Panc1 (cell line): ENCODE measurements at regions not wholly inside any gene's neighbourhood (a gene's known extent, or its start where the extent isn't known, plus 50 kb on each side); places are given as distances from the start of the nearest gene placed in this dataset.

Source experiments
- ATAC-seq: fragments of 200-7000 bp; cut with Tn5 transposase; 2 replicates; pipeline ENCODE4 v1.9.1; 2020; ENCODE audit warnings: mild to moderate bottlenecking, moderate library complexity
- BruUV-seq: library from RNA; stranded (reverse); fragments of 400-500 nt; replicated peaks from 2 replicates; lab custom pipeline; 2021; lab: Mats Ljungman, UMichigan
- CTCF ChIA-PET: fragments of 300-600 bp; sonication (Branson Sonifier 250); formaldehyde crosslinking; loops from one replicate; lab custom pipeline; 2022; ENCODE audit warnings: antibody characterized with exemption; lab: Charles Lee
- POLR2A ChIA-PET: fragments of 300-600 bp; sonication (Branson Sonifier 250); formaldehyde crosslinking; loops from one replicate; lab custom pipeline; 2022; ENCODE audit warnings: antibody characterized with exemption; lab: Charles Lee
- DNase-seq: peaks from one replicate; pipeline ENCODE4 v3.0.0-alpha.2; 2010; ENCODE audit warnings: low read depth, low spot score
- H3K27ac ChIP-seq: 2 replicates; pipeline ENCODE4 v1.5.1; 2011; ENCODE audit warnings: mild to moderate bottlenecking, low read length, inconsistent platforms
- H3K27me3 ChIP-seq: fragments of 200-500 bp; sonication (Bioruptor generic); 2 replicates; pipeline ENCODE4 v1.6.0; 2014; ENCODE audit warnings: low read length, inconsistent platforms; ENCODE audit not compliant: control insufficient read depth, insufficient read depth
- H3K36me3 ChIP-seq: fragments of 200-500 bp; sonication (Bioruptor generic); 2 replicates; pipeline ENCODE4 v1.5.1; 2014; ENCODE audit warnings: inconsistent platforms, mild to moderate bottlenecking, low read length, moderate library complexity; ENCODE audit not compliant: control insufficient read depth, insufficient read depth
- H3K4me1 ChIP-seq: 2 replicates; pipeline ENCODE4 v1.5.1; 2011; ENCODE audit warnings: inconsistent platforms, mild to moderate bottlenecking, low read length, moderate library complexity; ENCODE audit not compliant: control insufficient read depth, insufficient read depth
- H3K4me3 ChIP-seq, 2 experiments: 2 replicates each; pipeline ENCODE4 v1.5.1; 2011 to 2012; ENCODE audit warnings: low read depth in 2 of 2, low read length in 2 of 2, mild to moderate bottlenecking in 2 of 2, inconsistent platforms in 1 of 2, moderate library complexity in 1 of 2
- H3K9me3 ChIP-seq: fragments of 200-500 bp; sonication (Bioruptor generic); 2 replicates; pipeline ENCODE4 v1.5.1; 2014; ENCODE audit warnings: low read depth, mild to moderate bottlenecking, inconsistent platforms, low read length, moderate library complexity; ENCODE audit not compliant: control insufficient read depth, insufficient read depth
- POLR2AphosphoS5 ChIP-seq: IDR thresholded peaks from 2 replicates; pipeline ENCODE4 v1.6.1; 2012; ENCODE audit warnings: mild to moderate bottlenecking, low read depth, low read length, moderate library complexity
- SIN3A ChIP-seq: IDR thresholded peaks from 2 replicates; pipeline ENCODE4 v1.6.1; 2012; ENCODE audit warnings: low read depth, mild to moderate bottlenecking, low read length, moderate library complexity, borderline replicate concordance; ENCODE audit not compliant: insufficient read depth
- TCF7L2 ChIP-seq: IDR thresholded peaks from 2 replicates; pipeline ENCODE4 v1.6.1; 2011; ENCODE audit warnings: mild to moderate bottlenecking, low read depth, low read length, inconsistent platforms
- in situ Hi-C: cut with HindIII; loops from 2 replicates; pipeline ENCODE4 v1.10.0; 2016; ENCODE audit warnings: low sequenced_read_pairs, low pct_unique_long_range_greater_than_20kb
- intact Hi-C: fragments of 100-400 bp; cut with micrococcal nuclease; formaldehyde crosslinking; loops from one replicate; pipeline ENCODE4 v1.10.0; 2022; ENCODE audit not compliant: unreplicated experiment
- TF ChIP-seq, protein P1 (sequence below): fragments of 450-650 bp; IDR thresholded peaks from 2 replicates; pipeline ENCODE4 v1.5.1; 2017; ENCODE audit warnings: mild to moderate bottlenecking
- TF ChIP-seq, protein P2 (sequence below), 2 experiments: IDR thresholded peaks; 2 replicates each; pipeline ENCODE4 v1.6.1; 2011 to 2012; ENCODE audit warnings: low read depth in 2 of 2, control low read depth in 1 of 2, low read length in 1 of 2, mild to moderate bottlenecking in 1 of 2, moderate library complexity in 1 of 2; ENCODE audit not compliant: insufficient read depth in 1 of 2

DNA sequence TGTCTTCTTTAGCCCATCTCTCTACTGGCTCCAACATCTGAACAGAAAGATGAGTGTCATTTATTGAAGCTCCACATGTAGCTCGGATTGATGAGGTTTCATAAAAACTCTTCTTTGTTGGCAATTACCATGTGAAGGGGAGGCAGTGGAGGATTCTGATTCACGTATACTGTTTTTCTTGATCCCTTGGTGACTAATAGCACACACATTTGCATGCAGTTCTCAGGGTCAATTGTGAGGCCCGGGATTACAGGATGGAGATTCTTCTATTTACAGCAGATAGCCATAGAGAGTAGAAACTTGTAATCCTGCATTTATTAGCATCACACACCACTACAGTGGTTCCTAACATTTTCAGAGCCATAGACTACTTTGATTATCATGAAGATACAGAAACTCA is 133.2 kb upstream of the MARCHF11 start:
- TF ChIP-seq, protein P1, sequence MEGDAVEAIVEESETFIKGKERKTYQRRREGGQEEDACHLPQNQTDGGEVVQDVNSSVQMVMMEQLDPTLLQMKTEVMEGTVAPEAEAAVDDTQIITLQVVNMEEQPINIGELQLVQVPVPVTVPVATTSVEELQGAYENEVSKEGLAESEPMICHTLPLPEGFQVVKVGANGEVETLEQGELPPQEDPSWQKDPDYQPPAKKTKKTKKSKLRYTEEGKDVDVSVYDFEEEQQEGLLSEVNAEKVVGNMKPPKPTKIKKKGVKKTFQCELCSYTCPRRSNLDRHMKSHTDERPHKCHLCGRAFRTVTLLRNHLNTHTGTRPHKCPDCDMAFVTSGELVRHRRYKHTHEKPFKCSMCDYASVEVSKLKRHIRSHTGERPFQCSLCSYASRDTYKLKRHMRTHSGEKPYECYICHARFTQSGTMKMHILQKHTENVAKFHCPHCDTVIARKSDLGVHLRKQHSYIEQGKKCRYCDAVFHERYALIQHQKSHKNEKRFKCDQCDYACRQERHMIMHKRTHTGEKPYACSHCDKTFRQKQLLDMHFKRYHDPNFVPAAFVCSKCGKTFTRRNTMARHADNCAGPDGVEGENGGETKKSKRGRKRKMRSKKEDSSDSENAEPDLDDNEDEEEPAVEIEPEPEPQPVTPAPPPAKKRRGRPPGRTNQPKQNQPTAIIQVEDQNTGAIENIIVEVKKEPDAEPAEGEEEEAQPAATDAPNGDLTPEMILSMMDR, result no peak
- no peak for TF ChIP-seq POLR2AphosphoS5
- POLR2A ChIA-PET, result no interaction called here
- CTCF ChIA-PET, result no interaction called here
- Histone ChIP-seq H3K9me3 (no peaks in the 10 kb centered on the region), H3K27me3 (no peaks in the 10 kb centered on the region), H3K4me1 (no peaks in the 10 kb centered on the region), H3K4me3 (no peak overlapping the region), H3K27ac (no peak overlapping the region), H3K36me3 (no peaks in the 10 kb centered on the region)
- no TSS peak for BruUV-seq
- in situ Hi-C loops, result no loop called here
- ATAC-seq (no peak), DNase-seq (no peak)
- intact Hi-C loops, result no loop called here

DNA sequence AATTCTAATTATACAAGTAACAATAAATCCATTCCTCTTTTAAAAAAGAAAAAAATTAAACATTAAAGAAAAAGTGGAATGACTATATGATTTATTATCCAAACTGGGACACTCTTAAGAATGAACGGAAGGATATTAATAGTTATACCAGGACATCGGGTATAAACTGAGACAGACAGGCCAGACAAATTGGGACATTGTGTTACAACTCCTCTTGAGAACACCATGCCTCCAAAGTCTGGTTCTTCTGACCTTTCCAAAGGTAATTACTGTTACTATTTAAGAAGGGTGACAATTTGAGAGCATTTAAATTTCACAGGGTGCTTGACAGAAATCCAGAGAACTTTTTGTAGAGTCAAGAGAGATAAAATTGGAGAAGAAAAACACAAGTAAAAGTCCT is 132.1 kb upstream of the MARCHF11 start:
- Histone ChIP-seq H3K9me3 (no peaks in the 10 kb centered on the region), H3K4me3 (no peak overlapping the region), H3K27ac (no peak overlapping the region), H3K36me3 (no peaks in the 10 kb centered on the region), H3K27me3 (no peaks in the 10 kb centered on the region), H3K4me1 (no peaks in the 10 kb centered on the region)
- ChIA-PET CTCF (no interaction called here), POLR2A (no interaction called here)
- no TSS peak for BruUV-seq
- intact Hi-C loops, result no loop called here
- DNase-seq (no peak), ATAC-seq (no peak)
- TF ChIP-seq SIN3A, result no peak
- no peak for TF ChIP-seq TCF7L2
- no peak for TF ChIP-seq POLR2AphosphoS5
- TF ChIP-seq, protein P2, sequence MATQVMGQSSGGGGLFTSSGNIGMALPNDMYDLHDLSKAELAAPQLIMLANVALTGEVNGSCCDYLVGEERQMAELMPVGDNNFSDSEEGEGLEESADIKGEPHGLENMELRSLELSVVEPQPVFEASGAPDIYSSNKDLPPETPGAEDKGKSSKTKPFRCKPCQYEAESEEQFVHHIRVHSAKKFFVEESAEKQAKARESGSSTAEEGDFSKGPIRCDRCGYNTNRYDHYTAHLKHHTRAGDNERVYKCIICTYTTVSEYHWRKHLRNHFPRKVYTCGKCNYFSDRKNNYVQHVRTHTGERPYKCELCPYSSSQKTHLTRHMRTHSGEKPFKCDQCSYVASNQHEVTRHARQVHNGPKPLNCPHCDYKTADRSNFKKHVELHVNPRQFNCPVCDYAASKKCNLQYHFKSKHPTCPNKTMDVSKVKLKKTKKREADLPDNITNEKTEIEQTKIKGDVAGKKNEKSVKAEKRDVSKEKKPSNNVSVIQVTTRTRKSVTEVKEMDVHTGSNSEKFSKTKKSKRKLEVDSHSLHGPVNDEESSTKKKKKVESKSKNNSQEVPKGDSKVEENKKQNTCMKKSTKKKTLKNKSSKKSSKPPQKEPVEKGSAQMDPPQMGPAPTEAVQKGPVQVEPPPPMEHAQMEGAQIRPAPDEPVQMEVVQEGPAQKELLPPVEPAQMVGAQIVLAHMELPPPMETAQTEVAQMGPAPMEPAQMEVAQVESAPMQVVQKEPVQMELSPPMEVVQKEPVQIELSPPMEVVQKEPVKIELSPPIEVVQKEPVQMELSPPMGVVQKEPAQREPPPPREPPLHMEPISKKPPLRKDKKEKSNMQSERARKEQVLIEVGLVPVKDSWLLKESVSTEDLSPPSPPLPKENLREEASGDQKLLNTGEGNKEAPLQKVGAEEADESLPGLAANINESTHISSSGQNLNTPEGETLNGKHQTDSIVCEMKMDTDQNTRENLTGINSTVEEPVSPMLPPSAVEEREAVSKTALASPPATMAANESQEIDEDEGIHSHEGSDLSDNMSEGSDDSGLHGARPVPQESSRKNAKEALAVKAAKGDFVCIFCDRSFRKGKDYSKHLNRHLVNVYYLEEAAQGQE (IDR thresholded peaks at IDR 0.05; ENCODE audit: insufficient read depth in 1 of 2, low read depth in 2 of 2, low read length in 1 of 2), result no peak
- TF ChIP-seq, protein P1, result no peak
- in situ Hi-C loops, result no loop called here

DNA sequence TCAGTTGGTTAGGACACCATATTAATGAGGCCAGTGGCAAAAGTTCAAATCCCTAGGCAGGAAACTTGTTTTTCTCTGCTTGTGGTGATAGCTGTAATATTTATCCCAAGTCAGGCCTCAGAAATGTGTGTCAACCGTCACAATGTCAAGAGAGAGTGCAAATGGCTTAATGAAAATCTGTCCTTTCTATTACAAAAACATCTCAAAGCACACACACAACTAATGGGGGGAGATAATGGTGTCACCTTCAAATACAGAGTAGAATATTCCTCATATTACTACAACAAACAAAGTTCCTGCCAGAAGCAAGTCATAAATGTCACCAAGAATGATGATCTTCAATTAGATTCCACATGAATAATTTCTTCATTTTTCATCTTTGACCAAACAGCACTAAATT is 127.2 kb upstream of the MARCHF11 start:
- no peak for ATAC-seq
- H3K9me3 ChIP-seq, result no peaks in the 10 kb centered on the region
- no TSS peak for BruUV-seq
- POLR2A ChIA-PET, result no interaction called here
- no peak overlapping the region for H3K4me3 ChIP-seq
- H3K27ac ChIP-seq, result no peak overlapping the region
- intact Hi-C loops (no loop called here), in situ Hi-C loops (no loop called here)
- H3K27me3 ChIP-seq, result no peaks in the 10 kb centered on the region
- CTCF ChIA-PET, result no interaction called here
- no peaks in the 10 kb centered on the region for H3K4me1 ChIP-seq
- TF ChIP-seq, protein P2 (IDR thresholded peaks at IDR 0.05; ENCODE audit: insufficient read depth in 1 of 2, low read depth in 2 of 2, low read length in 1 of 2), result no peak
- TF ChIP-seq SIN3A (no peak), POLR2AphosphoS5 (no peak), TCF7L2 (no peak)
- no peak for DNase-seq
- H3K36me3 ChIP-seq, result no peaks in the 10 kb centered on the region
